Large intestine (tissue), 3 donors: ENCODE measurements at regions not wholly inside any gene's neighbourhood (a gene's known extent, or its start where the extent isn't known, plus 50 kb on each side); places are given as distances from the start of the nearest gene placed in this dataset.
"Not testable (repeated sequence)": the region's sequence is repeated elsewhere in the genome, so short reads cannot be mapped to it uniquely, and the experiment has no call there.

ENCODE experiments used
- DNase-seq, 2 donors: peaks; one replicate each; pipeline versions ENCODE4 v3.0.0 to v3.0.0-alpha.2; 2013
- H3K27ac ChIP-seq: one replicate; pipeline ENCODE4 v1.5.1; 2013; ENCODE audit warnings: low read length
- H3K27me3 ChIP-seq: 2 replicates; pipeline ENCODE4 v1.6.1; 2013; ENCODE audit warnings: low read length; ENCODE audit not compliant: control insufficient read depth, insufficient read depth
- H3K36me3 ChIP-seq: 2 replicates; pipeline ENCODE4 v1.6.1; 2013; ENCODE audit warnings: low read length; ENCODE audit not compliant: control insufficient read depth, insufficient read depth
- H3K4me1 ChIP-seq: one replicate; pipeline ENCODE4 v1.6.1; 2013; ENCODE audit warnings: low read length; ENCODE audit not compliant: control insufficient read depth, insufficient read depth
- H3K4me3 ChIP-seq: one replicate; pipeline ENCODE4 v1.5.1; 2013; ENCODE audit warnings: low read length
- H3K9me3 ChIP-seq: one replicate; pipeline ENCODE4 v1.6.1; 2013; ENCODE audit warnings: mild to moderate bottlenecking, low read depth, low read length, moderate library complexity; ENCODE audit not compliant: control insufficient read depth
- WGBS: methylation state at CpG from one replicate; pipeline ENCODE4 v1.1.5; 2013; ENCODE audit warnings: low lambda C conversion rate; ENCODE audit not compliant: insufficient coverage; 5-methylcytosine and 5-hydroxymethylcytosine counted together

DNA sequence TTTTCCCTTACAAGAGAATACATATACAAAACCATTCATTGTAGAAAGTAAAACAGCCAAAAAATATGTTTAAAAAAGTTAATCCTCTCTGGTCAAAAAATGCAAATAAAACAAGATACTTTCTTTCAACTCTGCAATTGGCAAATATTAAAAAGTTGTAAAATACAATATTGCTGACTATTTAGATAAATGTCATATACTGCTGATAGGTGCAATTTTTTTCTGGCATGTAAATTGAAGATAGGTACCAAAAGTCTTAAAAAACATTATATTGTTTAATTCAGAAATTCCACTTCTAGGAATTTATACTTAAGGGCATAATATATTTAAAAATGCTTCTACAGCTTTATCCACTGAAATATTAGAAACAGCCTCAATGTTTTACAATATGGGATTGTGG is 66.4 kb upstream of the TLL1 start:
- H3K4me1 ChIP-seq, result no peaks in the 10 kb centered on the region
- H3K36me3 ChIP-seq, result no peaks in the 10 kb centered on the region
- no peak for DNase-seq
- no peaks in the 10 kb centered on the region for H3K9me3 ChIP-seq
- no peaks in the 10 kb centered on the region for H3K27me3 ChIP-seq
- H3K27ac ChIP-seq, result no peak overlapping the region
- no peak overlapping the region for H3K4me3 ChIP-seq

DNA sequence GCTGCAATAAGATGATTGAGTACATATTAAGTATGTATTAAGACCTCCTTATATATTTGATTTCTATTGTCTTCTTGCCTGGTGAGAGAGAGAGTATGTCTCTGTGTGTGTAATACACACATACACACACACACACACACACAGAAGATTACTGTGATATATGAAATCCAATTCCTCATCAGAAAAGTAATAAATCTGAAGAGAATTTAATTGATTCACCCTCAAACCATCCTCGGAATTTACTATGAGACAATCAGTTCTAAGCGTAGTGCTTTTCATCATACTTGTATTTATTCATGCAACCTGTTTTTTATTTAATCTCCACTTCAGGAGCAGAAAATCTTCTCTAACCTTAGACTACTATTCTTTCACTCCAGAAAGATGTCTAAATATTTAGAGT is 62.3 kb upstream of the TLL1 start:
- Histone ChIP-seq H3K27ac (no peak overlapping the region), H3K4me1 (no peaks in the 10 kb centered on the region), H3K4me3 (no peak overlapping the region), H3K36me3 (no peaks in the 10 kb centered on the region), H3K27me3 (no peaks in the 10 kb centered on the region), H3K9me3 (no peaks in the 10 kb centered on the region)
- DNase-seq, result no peak
- WGBS, result no CpG with 5 or more reads among the region's 2 CpGs

DNA sequence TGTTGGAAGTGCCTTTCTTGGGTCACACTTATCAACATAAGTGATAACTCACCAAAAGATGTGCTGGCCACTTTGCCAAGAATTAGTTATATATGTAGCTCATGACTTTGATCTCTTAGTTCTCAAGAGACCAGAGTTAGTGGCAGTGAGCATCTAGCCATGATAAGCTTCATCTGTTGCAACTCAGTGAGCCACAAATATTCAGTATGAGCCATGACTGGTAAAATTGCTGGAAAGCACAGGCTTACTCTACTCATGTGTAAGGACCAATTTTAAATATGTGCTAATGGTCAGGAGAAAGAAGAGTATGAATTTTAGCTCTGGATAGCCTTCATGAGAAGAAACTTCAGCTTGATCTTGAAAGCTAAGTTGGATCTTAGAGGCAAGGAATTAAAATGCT is 59.4 kb upstream of the TLL1 start:
- no peaks in the 10 kb centered on the region for H3K27me3 ChIP-seq
- no peaks in the 10 kb centered on the region for H3K9me3 ChIP-seq
- no peak overlapping the region for H3K4me3 ChIP-seq
- DNase-seq, result no peak
- no peaks in the 10 kb centered on the region for H3K36me3 ChIP-seq
- no peak overlapping the region for H3K27ac ChIP-seq
- no peaks in the 10 kb centered on the region for H3K4me1 ChIP-seq

DNA sequence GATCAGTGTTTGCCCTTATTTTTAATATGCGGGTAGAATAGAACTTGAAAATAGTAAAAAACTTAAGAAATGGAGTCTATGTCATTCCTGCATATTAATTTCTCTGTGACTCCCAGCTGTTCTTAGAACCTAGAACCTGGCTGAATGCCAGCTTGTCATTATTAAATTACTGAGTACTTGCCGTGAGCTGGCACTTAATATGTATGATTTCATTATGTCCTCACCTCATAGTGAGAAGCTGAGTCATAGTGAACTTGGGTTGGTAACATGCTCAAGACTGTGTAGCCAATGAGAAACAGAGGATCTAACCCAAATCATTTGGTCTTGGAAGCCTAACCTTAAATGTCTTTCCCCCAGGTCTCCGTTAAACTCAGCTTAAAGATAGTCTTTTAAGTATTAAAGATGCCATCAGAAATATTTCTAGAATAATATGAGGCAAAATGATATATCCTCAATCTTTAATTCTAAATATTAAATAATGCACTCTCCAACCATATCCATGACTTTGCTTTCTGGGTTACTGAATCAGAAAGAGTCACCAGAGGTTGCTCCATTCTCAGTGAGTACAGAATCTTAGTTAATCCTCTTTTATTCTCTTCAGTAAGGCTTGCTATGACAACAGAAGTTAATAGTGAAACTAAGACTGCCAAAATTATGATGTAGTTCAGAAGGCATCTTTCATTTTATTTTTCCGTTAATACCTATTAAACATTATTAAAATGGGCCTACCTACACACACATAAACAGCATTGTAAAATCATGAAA is 58.6 kb upstream of the TLL1 start:
- DNase-seq, result no peak
- Histone ChIP-seq H3K4me1 (no peaks in the 10 kb centered on the region), H3K9me3 (no peaks in the 10 kb centered on the region), H3K27ac (no peak overlapping the region), H3K4me3 (no peak overlapping the region), H3K27me3 (no peaks in the 10 kb centered on the region), H3K36me3 (no peaks in the 10 kb centered on the region)
- WGBS, result 100% methylated on average over 1 of the region's 4 CpGs

DNA sequence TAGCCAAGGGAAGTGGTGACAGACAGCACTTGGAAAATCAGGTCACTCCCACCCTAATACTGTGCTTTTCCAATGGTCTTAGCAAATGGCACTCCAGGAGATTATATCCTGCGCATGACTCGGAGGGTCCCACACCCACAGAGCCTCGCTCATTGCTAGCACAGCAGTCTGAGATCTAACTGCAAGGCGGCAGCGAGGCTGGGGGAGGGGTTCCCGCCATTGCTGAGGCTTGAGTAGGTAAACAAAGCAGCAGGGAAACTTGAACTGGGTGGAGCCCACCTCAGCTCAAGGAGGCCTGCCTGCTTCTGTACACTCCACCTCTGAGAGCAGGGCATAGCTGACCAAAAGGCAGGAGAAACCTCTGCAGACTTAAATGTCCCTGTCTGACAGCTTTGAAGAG is 53.9 kb upstream of the TLL1 start:
- not testable (repeated sequence) for H3K4me1 ChIP-seq, H3K4me3 ChIP-seq, H3K27me3 ChIP-seq, H3K9me3 ChIP-seq, H3K36me3 ChIP-seq, DNase-seq, H3K27ac ChIP-seq
- no CpG with 5 or more reads among the region's 6 CpGs for WGBS
